Trophoblast cell (in vitro differentiated cells and primary cell): ENCODE measurements at regions not wholly inside any gene's neighbourhood (a gene's known extent, or its start where the extent isn't known, plus 50 kb on each side); places are given as distances from the start of the nearest gene placed in this dataset.

ENCODE experiments used
- DNase-seq, 2 donors: peaks; one replicate each; pipeline ENCODE4 v3.0.0-alpha.2; 2016
- H2AFZ ChIP-seq: 2 replicates; pipeline ENCODE4 v1.6.1; 2013; ENCODE audit warnings: low read length, moderate library complexity, mild to moderate bottlenecking; ENCODE audit not compliant: insufficient read depth, poor library complexity
- H2AK5ac ChIP-seq: 2 replicates; pipeline ENCODE4 v1.6.1; 2013; ENCODE audit warnings: mild to moderate bottlenecking, low read length
- H2BK120ac ChIP-seq: 2 replicates; pipeline ENCODE4 v1.6.1; 2013; ENCODE audit warnings: low read length, mild to moderate bottlenecking, moderate library complexity; ENCODE audit not compliant: insufficient read depth, poor library complexity
- H2BK12ac ChIP-seq: 2 replicates; pipeline ENCODE4 v1.6.1; 2013; ENCODE audit warnings: mild to moderate bottlenecking, low read length, moderate library complexity
- H2BK5ac ChIP-seq: 2 replicates; pipeline ENCODE4 v1.6.1; 2013; ENCODE audit warnings: low read length, low read depth, moderate library complexity, mild to moderate bottlenecking; ENCODE audit not compliant: poor library complexity
- H3K14ac ChIP-seq: 2 replicates; pipeline ENCODE4 v1.6.1; 2013; ENCODE audit warnings: mild to moderate bottlenecking, low read length
- H3K18ac ChIP-seq: 2 replicates; pipeline ENCODE4 v1.6.1; 2013; ENCODE audit warnings: mild to moderate bottlenecking, low read length
- H3K23ac ChIP-seq: 2 replicates; pipeline ENCODE4 v1.6.1; 2013; ENCODE audit warnings: low read length
- H3K27ac ChIP-seq: 2 replicates; pipeline ENCODE4 v1.5.1; 2013; ENCODE audit warnings: low read depth, mild to moderate bottlenecking, inconsistent platforms, low read length, moderate library complexity
- H3K27me3 ChIP-seq: 2 replicates; pipeline ENCODE4 v1.6.1; 2013; ENCODE audit warnings: inconsistent platforms, mild to moderate bottlenecking, low read length, moderate library complexity; ENCODE audit not compliant: insufficient read depth
- H3K36me3 ChIP-seq, 2 experiments: 1 replicate in 1 of 2; 2 replicates in 1 of 2; pipeline ENCODE4 v1.6.1; 2013; ENCODE audit warnings: low read length in 2 of 2, mild to moderate bottlenecking in 2 of 2, moderate library complexity in 1 of 2; ENCODE audit not compliant: insufficient read depth in 2 of 2, control insufficient read depth in 1 of 2
- H3K4ac ChIP-seq: 2 replicates; pipeline ENCODE4 v1.6.1; 2013; ENCODE audit warnings: low read depth, mild to moderate bottlenecking, low read length, moderate library complexity
- H3K4me1 ChIP-seq, 2 experiments: 1 replicate in 1 of 2; 2 replicates in 1 of 2; pipeline ENCODE4 v1.6.1; 2013; ENCODE audit warnings: low read length in 2 of 2, mild to moderate bottlenecking in 2 of 2, moderate library complexity in 1 of 2; ENCODE audit not compliant: insufficient read depth in 2 of 2, control insufficient read depth in 1 of 2
- H3K4me2 ChIP-seq: 2 replicates; pipeline ENCODE4 v1.6.1; 2013; ENCODE audit warnings: inconsistent platforms, mild to moderate bottlenecking, low read length, moderate library complexity
- H3K4me3 ChIP-seq: 2 replicates; pipeline ENCODE4 v1.5.1; 2013; ENCODE audit warnings: mild to moderate bottlenecking, low read depth, low read length, inconsistent platforms
- H3K79me1 ChIP-seq: one replicate; pipeline ENCODE4 v1.6.1; 2013; ENCODE audit warnings: low read length
- H3K79me2 ChIP-seq: 2 replicates; pipeline ENCODE4 v1.6.1; 2013; ENCODE audit warnings: low read length, mild to moderate bottlenecking; ENCODE audit not compliant: control insufficient read depth, insufficient read depth, poor library complexity
- H3K9ac ChIP-seq: 2 replicates; pipeline ENCODE4 v1.6.1; 2013; ENCODE audit warnings: mild to moderate bottlenecking, low read length
- H3K9me3 ChIP-seq: 2 replicates; pipeline ENCODE4 v1.6.1; 2013; ENCODE audit warnings: low read depth, mild to moderate bottlenecking, control low read depth, inconsistent platforms, low read length; ENCODE audit not compliant: insufficient read depth
- H4K12ac ChIP-seq: 2 replicates; pipeline ENCODE4 v1.6.1; 2013; ENCODE audit warnings: low read depth, mild to moderate bottlenecking, low read length, moderate library complexity
- H4K8ac ChIP-seq: 2 replicates; pipeline ENCODE4 v1.6.1; 2013; ENCODE audit warnings: low read depth, mild to moderate bottlenecking, low read length, moderate library complexity
- H4K91ac ChIP-seq: one replicate; pipeline ENCODE4 v1.6.1; 2013; ENCODE audit warnings: low read depth, mild to moderate bottlenecking, low read length, moderate library complexity
- WGBS: extraction: QIAGEN DNeasy Blood & Tissue Kit; methylation state at CpG from one replicate; pipeline ENCODE4 v1.1.7; 2013; ENCODE audit warnings: missing lambda C conversion rate; ENCODE audit not compliant: insufficient read length, insufficient coverage; ENCODE audit errors: extremely low coverage; 5-methylcytosine and 5-hydroxymethylcytosine counted together

DNA sequence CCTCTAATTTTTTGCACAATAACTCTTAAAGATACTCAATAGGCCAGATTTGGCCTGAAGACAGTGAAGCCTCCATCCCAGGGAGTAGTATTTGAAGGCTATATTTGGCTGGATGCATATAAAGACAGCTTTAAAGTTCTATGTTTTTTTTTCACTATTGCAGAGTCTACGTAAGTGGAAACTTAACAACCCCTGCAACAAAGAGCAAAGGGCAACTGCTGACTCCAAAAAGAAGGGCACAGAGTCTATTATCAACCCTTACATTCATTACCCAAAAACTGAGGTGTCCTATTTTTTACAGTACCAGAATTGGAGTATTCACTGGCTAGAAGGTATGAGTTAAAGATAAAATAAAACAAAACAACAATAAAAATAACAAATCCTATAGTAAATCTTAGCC lies 329.8 kb upstream of the PKN2 start:
- Histone ChIP-seq H4K91ac (no peak overlapping the region), H3K4me2 (no peak overlapping the region), H2BK120ac (no peak overlapping the region), H3K4ac (no peak overlapping the region), H2BK12ac (no peak overlapping the region), H3K9ac (no peak overlapping the region), H3K14ac (no peak overlapping the region), H2AFZ (no peak overlapping the region), H2AK5ac (no peak overlapping the region), H3K4me1 (no peaks in the 10 kb centered on the region), H3K79me1 (no peaks in the 10 kb centered on the region), H3K18ac (no peak overlapping the region), H3K27me3 (no peaks in the 10 kb centered on the region), H3K4me3 (no peak overlapping the region), H3K36me3 (no peaks in the 10 kb centered on the region), H2BK5ac (no peak overlapping the region), H3K27ac (no peak overlapping the region), H4K12ac (no peak overlapping the region), H4K8ac (no peak overlapping the region), H3K23ac (no peak overlapping the region), H3K9me3 (no peaks in the 10 kb centered on the region), H3K79me2 (no peaks in the 10 kb centered on the region)
- WGBS = no CpG with 5 or more reads among the region's 1 CpG
- DNase-seq = no peak

GRCh38 chr1:88357729-88358128 lies 326.3 kb upstream of the PKN2 start:
- WGBS = no CpG with 5 or more reads among the region's 2 CpGs
- Histone ChIP-seq H2BK120ac (no peak overlapping the region), H2BK12ac (no peak overlapping the region), H3K4me1 (no peaks in the 10 kb centered on the region), H3K14ac (no peak overlapping the region), H3K79me2 (no peaks in the 10 kb centered on the region), H3K27me3 (no peaks in the 10 kb centered on the region), H3K9me3 (no peaks in the 10 kb centered on the region), H2BK5ac (no peak overlapping the region), H4K12ac (no peak overlapping the region), H3K36me3 (no peaks in the 10 kb centered on the region), H3K23ac (no peak overlapping the region), H3K18ac (no peak overlapping the region), H2AFZ (no peak overlapping the region), H3K4me2 (no peak overlapping the region), H4K8ac (no peak overlapping the region), H3K9ac (no peak overlapping the region), H3K79me1 (no peaks in the 10 kb centered on the region), H4K91ac (no peak overlapping the region), H2AK5ac (no peak overlapping the region), H3K4ac (no peak overlapping the region), H3K27ac (no peak overlapping the region), H3K4me3 (no peak overlapping the region)
- DNase-seq = no peak

DNA sequence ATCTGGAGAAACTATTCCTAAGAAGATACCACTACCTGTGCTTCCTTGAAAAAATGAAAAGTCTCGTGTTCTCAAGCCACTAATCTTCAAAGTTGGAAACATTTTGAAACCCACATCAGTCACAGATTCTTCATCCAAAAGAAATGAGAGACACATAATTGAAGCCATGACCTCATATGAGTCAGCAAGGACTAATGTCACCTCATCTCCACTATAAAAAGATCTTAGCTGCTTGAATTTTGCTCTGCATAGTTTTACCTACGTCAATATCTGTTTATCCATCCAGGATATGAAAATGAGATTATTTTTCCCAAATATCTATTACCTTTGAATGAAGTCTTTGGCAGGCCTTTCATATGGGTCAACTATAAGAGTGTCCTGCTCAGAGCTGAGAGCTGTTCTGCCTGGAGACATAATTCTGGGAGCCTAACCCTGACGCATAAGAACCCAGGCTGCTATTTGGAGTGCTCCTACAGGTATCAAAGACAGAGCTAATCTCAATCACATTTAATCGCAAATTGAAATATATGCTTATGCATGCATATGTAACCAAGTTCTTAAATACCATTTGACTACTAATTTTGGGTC lies 312.5 kb upstream of the PKN2 start:
- Histone ChIP-seq H3K14ac (no peak overlapping the region), H3K27me3 (no peaks in the 10 kb centered on the region), H2BK120ac (no peak overlapping the region), H3K23ac (no peak overlapping the region), H3K36me3 (no peaks in the 10 kb centered on the region), H3K9me3 (no peaks in the 10 kb centered on the region), H3K4me1 (no peaks in the 10 kb centered on the region), H4K8ac (no peak overlapping the region), H3K4me2 (no peak overlapping the region), H3K27ac (no peak overlapping the region), H4K12ac (no peak overlapping the region), H2BK12ac (no peak overlapping the region), H2AFZ (no peak overlapping the region), H3K18ac (no peak overlapping the region), H4K91ac (no peak overlapping the region), H3K79me1 (no peaks in the 10 kb centered on the region), H3K79me2 (no peaks in the 10 kb centered on the region), H3K9ac (no peak overlapping the region), H3K4ac (no peak overlapping the region), H2BK5ac (no peak overlapping the region), H2AK5ac (no peak overlapping the region), H3K4me3 (no peak overlapping the region)
- WGBS = no CpG with 5 or more reads among the region's 4 CpGs
- peak; percentile 5 to 70 for DNase-seq

DNA sequence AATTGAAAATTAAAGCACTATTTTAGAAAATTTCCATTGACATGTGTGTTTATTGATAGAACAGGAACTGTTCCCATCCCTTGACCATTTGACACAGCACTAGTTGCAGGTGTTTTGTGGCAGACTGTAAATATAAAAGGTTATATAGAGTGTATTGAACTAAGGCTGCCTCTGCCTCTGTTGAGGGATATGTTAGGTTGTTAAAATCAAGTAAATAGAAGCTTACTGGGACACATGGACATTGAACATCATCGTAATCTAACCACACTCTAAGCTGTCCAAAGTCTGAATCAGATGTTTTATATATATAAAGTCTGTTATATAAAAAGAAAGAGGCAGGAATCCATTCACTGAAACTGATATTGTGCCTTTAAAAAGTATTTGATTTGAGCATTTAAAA lies 308.1 kb upstream of the PKN2 start:
- H3K79me2 ChIP-seq = no peaks in the 10 kb centered on the region
- H4K12ac ChIP-seq = no peak overlapping the region
- H3K36me3 ChIP-seq = no peaks in the 10 kb centered on the region
- no peak overlapping the region for H4K8ac ChIP-seq
- H3K4me1 ChIP-seq = no peaks in the 10 kb centered on the region
- no peak overlapping the region for H3K18ac ChIP-seq
- no peak overlapping the region for H3K4me3 ChIP-seq
- DNase-seq = no peak
- H2BK12ac ChIP-seq = no peak overlapping the region
- no peaks in the 10 kb centered on the region for H3K79me1 ChIP-seq
- no peak overlapping the region for H3K9ac ChIP-seq
- H2AFZ ChIP-seq = no peak overlapping the region
- H3K14ac ChIP-seq = no peak overlapping the region
- H3K4me2 ChIP-seq = no peak overlapping the region
- H3K27me3 ChIP-seq = no peaks in the 10 kb centered on the region
- H3K4ac ChIP-seq = no peak overlapping the region
- no CpG with 5 or more reads among the region's 1 CpG for WGBS
- H4K91ac ChIP-seq = no peak overlapping the region
- no peaks in the 10 kb centered on the region for H3K9me3 ChIP-seq
- H2BK5ac ChIP-seq = no peak overlapping the region
- no peak overlapping the region for H2AK5ac ChIP-seq
- H3K27ac ChIP-seq = no peak overlapping the region
- H2BK120ac ChIP-seq = no peak overlapping the region
- no peak overlapping the region for H3K23ac ChIP-seq
